HG03135 (cell line): ENCODE measurements at regions not wholly inside any gene's neighbourhood (a gene's known extent, or its start where the extent isn't known, plus 50 kb on each side); places are given as distances from the start of the nearest gene placed in this dataset.
A peak's percentile ranks its signal among the peaks of the same experiment; 100 is the strongest.

Experiments used
- ATAC-seq: cut with Tn5 transposase; IDR thresholded peaks from one replicate; pipeline ENCODE4 v1.9.1; 2021; ENCODE audit warnings: mild to moderate bottlenecking, moderate library complexity; ENCODE audit not compliant: unreplicated experiment

DNA sequence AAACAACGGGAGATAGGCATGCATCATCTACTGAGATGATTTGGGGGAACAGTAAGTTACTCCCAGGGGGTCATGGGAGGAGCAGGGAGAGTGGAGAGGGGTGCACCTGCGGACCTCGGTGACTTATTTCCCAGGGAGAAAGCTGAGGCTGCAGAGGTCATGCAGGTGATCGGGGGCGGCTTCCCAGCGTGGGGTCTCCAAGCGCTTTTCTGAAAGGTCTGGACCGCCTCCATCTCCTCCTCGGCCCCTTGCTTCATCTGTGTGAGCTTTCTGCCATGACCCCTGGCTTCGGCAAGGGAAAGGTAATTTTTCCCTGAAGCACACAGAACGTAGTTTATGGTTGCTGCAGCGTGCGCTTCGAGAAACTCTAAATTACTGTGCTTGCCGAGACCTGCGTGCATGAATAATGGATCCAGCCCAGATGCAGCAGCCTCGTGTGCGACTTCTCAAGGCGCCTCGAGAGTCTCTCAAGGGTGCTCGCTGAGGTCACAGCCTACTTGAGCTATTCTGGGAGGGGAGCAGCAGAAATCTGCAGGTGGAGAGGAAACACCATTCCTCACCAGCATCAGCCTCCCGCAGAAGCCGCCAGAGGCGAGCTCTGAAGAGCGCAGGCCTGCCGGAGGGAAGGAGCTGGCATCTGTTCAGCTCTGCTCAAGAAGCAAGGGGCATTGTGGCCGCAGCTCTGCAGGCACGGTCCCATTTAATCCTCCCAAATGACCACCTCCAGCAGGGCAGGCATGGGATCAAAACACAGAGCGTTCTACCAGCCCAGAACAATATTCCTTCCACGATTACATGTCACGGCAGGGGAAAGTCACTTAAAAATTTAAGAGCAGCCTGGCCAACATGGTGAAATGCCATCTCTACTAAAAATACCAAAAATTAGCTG lies 308.4 kb upstream of the MYT1L start:
- no peak for ATAC-seq

DNA sequence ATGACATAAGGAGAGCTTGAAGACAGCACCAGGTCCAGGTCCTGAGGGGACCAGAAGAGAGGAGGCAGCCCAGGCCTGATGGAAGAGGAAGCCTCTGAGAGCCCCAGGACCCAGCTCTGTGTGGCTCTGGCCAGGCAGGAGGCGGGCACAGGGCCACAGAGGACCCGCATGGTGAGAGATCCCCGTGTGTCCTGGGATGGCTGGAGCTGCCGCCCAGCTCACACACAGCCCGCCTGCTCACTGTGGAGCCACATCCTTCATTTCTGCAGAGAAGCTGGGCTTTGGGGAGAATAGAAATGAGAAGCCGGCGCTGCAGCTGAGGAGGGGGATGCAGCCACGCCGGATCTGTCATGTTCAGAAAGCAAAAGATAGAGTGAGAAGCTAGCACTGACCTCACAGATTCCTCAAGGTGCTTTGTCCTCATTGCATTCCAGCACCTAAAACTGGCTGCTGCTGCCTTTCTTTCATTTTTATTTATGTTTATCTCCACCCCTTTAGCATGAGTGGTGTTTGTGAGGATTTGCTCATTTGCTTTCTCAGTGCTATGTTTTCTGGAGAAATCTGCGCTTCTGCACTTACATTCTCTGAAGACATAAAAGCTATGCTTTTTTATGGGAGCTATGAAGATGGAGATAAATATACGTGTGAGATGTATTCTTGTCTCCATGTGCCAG lies 307.6 kb upstream of the MYT1L start:
- no peak for ATAC-seq

DNA sequence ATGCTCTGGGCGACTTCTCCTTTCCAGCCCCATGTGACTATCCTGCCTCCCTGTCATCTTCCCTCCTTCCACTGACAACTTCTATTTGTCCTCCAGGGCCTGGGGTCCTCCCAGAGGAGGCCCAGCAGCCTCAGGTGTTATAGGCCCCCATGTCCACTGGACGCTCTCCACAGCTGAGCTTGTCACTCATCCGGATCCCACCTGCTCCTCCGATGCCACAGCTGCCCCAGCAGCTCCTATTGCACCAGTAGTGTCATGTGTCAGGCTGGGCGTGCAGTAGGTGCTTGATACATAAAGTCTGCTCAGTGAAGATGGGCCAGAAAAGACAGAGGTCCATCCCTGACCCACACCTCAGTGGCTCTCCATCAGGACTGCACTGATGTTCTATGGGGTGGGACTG lies 305.7 kb upstream of the MYT1L start:
- no peak for ATAC-seq

DNA sequence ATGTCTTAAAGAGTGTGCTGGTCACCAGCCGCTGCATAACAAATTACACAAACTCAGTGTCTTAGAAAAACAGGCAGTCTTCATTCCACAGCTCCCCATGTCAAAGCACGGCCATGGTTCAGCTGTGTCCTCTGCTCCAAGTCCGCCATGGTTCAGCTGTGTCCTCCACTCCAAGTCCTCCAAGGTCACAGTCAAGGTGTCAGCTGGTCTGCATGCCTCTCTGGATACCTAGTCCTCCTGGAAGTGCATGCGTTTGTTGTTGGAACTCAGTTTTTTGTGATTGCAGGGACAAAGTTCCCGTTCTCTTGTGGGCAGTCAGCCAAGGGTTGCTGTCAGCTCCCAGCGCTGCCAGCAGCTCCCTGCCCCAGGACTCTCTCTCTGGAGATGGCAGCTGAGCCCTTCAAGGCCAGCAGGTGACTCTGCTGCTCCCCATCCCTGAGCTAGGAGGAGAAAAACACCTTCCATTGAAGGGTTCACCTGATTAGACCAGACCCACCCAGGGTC lies 304.0 kb upstream of the MYT1L start:
- ATAC-seq: no peak

DNA sequence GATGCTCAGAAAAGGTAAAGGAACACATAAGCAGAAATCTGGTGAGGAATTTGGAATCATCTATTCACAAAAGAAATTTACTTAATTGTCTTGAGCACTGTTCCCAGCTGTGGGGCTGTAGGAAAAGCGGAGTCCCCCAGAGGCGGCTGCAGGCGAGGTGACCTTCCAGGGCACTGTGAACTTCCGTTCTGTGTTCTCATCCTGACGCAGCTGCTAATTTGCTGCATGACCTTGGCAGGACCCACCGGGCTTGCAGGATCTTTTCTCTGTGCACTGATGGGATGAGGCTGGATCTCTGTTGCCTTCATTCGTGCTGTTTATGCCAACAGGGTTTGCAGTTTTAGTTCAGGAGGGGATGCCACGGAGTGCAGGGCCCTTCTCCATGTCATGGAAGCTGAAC lies 301.9 kb upstream of the MYT1L start:
- ATAC-seq: no peak

DNA sequence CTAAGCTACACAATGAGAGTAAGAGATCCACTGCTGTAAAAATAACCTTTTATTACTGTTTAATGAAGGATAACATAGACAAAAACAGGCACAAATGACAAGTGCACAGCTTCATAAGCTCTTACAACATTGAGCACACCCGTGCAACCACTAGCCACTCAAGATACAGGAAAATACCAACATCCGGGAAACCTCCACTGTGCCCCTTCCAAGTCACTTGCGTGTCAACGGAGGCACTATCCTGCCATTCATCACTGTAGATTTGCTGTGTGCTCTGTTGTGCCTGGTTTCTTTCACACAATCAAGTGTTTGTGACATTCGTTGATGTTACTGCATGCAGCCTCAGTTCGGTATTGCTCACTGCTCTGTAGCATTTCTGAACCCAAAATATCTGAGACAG lies 292.9 kb upstream of the MYT1L start:
- ATAC-seq: no peak

DNA sequence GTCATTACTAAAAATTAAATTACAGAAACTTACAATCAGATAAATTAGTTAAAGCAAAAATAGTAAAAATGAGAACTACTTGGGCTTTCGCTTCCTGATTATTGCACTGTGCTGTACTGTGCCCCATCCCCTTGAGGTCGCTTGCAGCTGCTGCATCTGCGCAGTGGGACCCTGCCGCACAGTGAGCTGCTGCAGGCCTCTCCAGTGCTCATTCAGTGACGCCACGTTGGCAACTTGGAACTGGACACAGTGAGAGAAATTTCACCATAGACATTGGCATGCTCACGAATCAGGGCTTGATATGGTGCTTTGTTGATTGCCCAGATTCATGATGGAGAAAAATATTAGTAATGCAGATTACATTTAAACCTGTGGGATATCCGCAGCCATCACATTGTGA lies 290.8 kb upstream of the MYT1L start:
- no peak for ATAC-seq

DNA sequence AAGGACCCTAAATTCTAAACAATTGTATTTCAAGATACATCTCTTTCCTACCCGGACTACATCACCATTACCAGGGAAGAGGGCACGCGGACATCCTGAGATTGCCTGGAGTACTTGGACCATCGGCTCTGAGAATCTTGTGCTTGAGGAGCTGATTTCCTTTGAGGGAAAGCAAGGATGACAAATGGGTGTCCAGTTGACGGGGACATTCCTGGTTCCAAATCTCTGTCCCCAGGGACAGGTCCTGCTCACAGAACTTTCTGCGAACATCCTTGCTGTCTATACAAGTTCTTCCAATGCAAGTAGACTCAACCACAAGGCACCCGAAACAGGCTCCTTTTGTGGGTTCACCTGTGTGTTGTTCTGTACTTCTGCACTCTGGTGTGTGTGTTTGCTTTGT lies 289.5 kb upstream of the MYT1L start:
- no peak for ATAC-seq

DNA sequence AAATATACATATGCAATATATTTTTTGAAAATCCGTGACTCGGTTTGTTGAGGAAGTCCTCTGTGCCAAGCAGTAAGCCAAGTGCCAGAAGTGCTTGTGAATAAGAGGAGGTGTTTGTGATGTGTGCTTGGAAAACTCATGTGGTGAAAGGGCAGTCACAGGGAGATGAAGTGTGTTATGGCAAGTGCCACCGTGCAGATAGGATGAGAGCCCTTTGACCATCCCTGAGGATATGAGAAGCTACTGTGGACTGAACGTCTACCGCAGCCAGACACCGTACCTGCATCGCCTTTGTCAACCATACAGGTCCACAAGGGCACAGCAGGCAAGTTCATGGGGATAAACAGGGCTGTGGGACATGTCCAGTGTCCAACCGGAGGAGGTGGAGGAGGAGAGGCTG lies 288.9 kb upstream of the MYT1L start:
- ATAC-seq: no peak

DNA sequence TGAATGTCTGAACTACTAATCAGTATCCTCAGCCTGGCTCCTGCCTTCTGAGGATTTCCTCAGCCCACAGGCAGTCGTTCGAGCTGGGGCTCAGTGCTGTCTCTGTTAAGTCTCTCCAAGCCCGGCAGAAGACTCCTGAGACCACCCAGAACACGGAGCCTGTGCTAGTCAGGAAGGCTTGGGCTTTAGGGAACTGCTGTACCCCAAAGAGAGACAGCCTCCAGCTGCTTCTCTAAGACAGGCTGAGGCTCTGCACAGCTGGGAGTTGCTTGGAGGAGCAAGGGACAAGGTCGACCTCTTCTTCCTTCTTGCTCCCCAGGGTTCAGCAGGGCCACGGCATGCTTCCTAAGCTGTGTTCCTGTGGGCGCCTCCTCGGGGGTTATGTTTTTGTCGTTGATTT lies 283.4 kb upstream of the MYT1L start:
- ATAC-seq: no peak

DNA sequence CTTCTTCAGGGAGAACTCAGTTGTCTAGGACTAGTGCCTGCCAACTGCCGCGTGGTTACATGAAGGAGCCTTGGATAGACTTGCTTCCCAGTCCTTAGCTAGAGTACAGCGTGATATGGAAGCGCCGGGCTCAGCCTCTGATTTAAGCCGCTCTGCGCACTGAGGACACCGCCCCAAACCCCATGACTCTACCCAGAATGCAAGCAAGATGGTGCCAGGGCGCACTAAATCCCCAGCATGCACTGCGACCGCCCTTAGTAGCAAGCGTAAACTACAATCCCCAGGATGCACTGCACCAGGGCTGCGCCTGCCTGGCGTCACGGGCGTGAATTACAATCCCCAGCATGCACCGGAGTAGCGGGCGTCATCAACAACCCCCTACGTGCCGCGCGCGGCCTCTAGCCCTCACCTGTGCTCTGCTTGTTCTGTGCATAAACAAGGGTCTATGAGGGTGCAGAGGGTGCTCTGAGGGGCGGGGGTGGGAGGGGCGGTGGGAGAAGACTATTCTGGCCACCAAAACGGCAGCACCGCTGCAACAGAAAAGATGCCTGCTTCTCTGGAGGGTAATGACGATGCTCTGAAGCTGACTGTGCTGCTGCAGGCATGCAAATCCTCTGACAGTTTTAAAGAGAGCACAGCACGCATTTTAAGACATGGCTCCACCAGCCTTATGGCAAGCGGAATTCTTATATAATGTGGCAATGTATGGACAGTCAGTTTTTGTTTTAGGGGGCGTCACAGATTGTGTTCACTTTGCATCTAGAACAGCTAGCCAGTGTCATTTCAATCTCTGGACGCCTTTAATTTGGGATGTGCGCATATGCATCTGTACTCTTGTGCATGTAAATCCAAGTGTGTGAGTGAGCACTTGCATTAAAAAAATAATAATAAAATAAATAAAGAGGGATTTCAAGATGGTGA lies 282.5 kb upstream of the MYT1L start:
- ATAC-seq: peak; percentile 100

DNA sequence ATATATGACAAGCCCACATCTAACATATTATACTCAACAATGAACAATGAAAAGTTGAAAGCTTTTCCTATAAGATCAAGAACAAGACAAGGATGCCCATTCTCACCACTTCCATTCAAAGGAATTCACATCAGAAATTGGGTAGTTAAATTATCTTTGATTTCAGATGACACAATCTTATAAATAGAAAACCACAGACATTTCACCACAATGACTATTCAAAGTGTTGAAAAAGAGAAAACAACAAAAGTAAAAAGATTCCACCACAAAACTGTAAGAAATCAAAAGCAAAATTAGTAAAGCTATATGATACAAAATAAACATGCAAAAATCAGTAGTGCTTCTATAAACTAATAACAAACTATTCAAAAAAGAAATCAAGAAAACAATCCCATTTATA lies 279.7 kb upstream of the MYT1L start:
- ATAC-seq: no peak

DNA sequence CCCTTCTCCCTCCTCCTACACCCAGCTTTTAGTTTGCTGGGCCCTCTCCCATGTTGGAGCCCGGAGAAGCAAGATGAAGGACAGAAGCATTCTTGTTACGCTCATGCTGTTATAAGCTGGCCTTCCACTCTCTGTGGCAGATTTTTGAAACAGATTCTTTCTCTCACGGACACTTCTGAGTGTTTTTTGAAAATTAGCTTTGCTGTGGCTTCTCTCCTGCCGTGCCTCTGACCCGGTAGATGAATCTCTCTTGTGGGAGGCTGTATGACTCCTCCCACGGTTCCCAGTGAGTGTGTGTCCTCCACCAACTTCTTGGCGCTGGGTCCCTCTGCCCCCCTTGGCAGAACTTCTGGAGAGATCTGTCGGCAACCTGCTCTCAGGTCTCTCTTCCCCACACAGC lies 269.3 kb upstream of the MYT1L start:
- no peak for ATAC-seq

DNA sequence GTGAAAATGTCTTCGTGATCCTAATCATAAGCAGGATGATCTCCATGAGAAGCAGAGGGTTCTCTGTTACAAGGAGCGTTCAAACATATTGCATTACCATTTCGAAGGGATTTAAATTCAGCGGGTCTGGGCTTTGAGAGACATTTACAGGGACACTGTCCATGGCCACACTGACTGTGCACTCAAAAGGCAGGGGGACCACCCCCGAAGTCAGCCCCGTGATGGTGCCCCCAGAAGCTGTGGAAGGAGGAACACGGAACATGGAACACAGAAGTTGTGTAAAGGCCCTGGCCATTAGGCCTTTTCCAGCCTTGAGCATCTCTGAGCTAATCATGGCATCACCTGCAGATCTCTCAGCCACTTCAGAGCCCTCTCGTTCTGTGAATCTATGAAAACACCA lies 268.4 kb upstream of the MYT1L start:
- no peak for ATAC-seq

DNA sequence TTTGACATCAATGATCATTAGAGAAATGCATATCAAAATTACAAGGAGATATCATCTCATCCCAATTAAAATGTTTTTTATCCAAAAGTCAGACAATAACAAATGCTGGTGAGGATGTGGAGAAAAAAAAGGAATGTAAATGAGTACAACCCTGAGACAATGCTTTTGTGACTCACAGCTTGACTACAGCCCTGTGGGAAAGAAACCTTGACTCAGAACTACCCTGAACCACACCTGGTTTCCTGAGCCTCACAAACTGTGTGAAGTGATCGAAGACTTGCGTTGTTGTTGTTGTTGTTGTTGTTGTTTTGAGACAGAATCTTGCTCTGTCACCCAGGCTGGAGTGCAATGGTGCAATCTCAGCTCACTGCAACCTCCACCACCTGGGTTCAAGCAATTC lies 266.6 kb upstream of the MYT1L start:
- no peak for ATAC-seq

DNA sequence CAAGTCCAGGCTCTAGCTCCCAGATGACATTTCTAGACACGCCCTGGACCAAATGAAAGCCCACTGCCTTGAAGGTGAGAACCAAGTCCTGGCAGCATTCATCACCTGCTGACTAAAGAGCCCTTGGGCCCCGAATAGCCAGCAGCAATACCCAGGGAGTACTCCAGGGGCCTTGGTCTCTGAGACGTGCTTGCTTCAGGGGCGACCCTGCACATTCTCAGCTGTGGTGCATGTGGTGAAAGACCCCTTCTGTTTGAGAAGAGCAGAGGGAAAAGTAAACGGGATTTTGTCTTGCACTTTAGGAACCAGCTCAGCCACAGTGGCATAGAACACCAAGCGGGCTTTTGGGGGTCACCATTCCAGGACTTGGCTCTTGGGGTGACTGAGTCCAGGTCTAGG lies 260.5 kb upstream of the MYT1L start:
- ATAC-seq: no peak

DNA sequence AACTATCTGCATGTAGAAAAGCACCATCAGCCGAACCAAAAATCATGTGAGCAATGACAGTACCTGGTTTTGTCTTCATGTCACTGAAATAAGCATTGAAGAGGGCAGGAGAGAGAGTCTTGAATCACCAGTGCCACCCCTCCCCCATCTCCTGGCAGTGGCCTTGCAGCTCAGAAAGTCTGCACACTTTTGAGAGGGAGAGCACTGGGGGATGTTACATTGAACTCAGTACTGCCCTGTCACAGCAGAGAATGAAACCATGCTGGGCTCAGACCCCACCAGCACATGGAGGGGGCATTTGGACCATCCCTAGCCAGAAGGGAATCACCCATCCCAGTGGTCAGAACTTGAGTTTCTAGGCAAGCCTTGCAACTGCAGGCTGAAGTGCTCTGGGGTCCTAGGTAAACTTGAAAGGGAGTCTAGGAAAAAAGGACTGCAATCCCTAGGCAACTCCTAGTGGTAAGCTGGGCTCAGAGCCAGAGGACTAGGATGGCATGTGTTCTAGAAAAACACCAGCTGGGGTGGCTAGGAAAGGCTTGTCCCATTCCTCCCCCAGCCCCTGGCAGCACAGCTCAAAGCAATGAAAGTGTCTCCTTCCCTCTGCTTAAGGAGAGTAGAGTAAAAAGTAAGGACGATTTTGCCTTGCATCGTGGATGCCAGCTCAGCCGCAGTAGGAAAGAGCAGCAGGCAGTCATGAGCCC lies 259.9 kb upstream of the MYT1L start:
- ATAC-seq: no peak

DNA sequence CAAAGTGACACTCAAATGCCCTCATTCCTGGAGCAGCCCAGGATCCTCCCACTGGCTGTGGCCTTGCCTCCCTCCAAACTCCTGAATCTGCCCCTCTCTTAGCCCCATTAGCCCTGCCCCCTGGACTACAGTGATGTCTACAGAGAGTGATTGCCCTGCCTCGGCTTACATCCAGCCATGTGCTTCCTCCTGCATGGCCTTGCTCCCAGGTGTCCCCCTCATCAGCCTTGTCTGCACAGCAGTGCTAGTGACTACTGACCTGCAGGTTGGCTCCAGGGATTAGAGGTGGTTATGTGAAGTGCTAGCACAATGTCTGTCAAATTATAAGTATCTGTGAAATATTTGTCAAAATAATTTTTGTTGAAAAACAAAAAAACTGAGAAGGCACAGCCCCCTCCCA lies 259.1 kb upstream of the MYT1L start:
- no peak for ATAC-seq

DNA sequence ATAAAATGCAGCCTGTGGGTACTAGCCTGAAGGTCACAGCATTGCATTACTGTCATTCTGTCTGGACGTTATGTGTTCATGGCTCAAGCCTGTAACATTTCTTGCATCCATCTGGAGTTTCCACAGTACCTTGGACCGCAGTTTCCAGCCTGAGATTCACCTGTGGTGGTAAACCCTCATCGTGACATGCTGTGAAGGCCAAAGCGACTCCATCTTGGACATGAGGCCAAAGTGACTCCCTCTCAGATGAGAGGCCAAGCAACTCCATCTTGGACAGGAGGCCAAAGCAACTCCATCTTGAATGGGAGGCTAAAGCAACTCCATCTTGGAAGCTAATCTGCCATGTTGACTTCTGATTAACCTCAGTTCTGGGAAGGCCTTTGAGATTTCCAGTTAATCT lies 257.7 kb upstream of the MYT1L start:
- ATAC-seq: no peak

DNA sequence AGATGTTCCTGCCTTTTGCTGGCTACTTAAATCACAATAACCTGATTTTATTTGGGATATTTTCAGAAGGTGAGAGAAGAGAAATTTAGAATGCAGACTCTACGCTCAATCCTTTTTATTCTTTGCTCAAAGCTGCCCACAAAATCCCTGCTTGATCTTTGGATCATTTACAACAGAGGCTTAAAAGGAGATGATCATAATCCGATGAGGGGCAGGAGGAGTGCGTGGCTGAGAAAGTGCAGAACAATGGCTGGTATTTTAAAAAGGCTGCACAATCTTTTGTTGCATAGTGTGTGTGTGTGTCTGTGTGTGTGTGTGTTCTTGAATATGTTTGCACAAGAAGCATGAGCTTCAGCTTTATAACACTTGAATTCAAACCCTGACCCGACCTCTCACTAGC lies 256.3 kb upstream of the MYT1L start:
- ATAC-seq: no peak

DNA sequence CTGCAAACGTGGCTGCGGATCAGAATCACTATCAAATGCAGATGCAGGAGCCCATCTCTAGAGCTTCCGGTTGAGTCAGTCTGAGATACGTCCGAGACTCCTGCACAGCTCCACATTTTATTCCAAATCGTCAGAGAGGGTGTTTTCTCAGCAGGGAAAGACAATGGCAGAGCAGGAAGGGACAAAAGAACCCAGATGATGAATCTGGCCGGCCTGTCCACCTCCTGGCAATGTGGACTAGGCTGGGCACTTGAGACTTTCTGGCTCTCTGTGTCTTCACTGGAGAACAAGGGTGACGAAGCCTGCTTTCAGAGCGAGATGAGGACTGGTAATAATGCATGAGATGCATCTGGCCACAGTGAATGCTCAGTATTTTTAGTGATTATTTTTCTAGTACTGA lies 255.9 kb upstream of the MYT1L start:
- no peak for ATAC-seq
